Karpas-422 (cell line): ENCODE measurements at regions not wholly inside any gene's neighbourhood (a gene's known extent, or its start where the extent isn't known, plus 50 kb on each side); places are given as distances from the start of the nearest gene placed in this dataset.
A peak's percentile ranks its signal among the peaks of the same experiment; 100 is the strongest.
"Not testable (repeated sequence)": the region's sequence is repeated elsewhere in the genome, so short reads cannot be mapped to it uniquely, and the experiment has no call there.

Source experiments
- DNase-seq: peaks from one replicate; pipeline ENCODE4 v3.0.0-alpha.2; 2015
- H2AFZ ChIP-seq: fragments of 200-600 bp; sonication (generic); 2 replicates; pipeline ENCODE4 v1.6.1; 2014; ENCODE audit warnings: antibody characterized with exemption, low read length, mixed read lengths
- H3K27ac ChIP-seq: fragments of 200-600 bp; sonication (generic); 2 replicates; pipeline ENCODE4 v1.5.1; 2014; ENCODE audit warnings: mild to moderate bottlenecking, low read length, moderate library complexity
- H3K27me3 ChIP-seq: fragments of 200-600 bp; sonication (generic); 2 replicates; pipeline ENCODE4 v1.6.1; 2014; ENCODE audit warnings: low read length, mixed read lengths
- H3K36me3 ChIP-seq: fragments of 200-600 bp; sonication (generic); 2 replicates; pipeline ENCODE4 v1.6.1; 2014; ENCODE audit warnings: low read length, mixed read lengths; ENCODE audit not compliant: insufficient read depth
- H3K4me1 ChIP-seq: fragments of 200-600 bp; sonication (generic); 2 replicates; pipeline ENCODE4 v1.6.1; 2014; ENCODE audit warnings: mild to moderate bottlenecking, low read length, mixed read lengths
- H3K4me2 ChIP-seq: fragments of 200-600 bp; sonication (generic); 2 replicates; pipeline ENCODE4 v1.6.1; 2014; ENCODE audit warnings: low read length, low read depth, mild to moderate bottlenecking; ENCODE audit not compliant: poor library complexity, severe bottlenecking
- H3K4me3 ChIP-seq: fragments of 200-600 bp; sonication (generic); 2 replicates; pipeline ENCODE4 v1.5.1; 2014; ENCODE audit warnings: mild to moderate bottlenecking, antibody characterized with exemption, low read length, mixed read lengths
- H3K79me2 ChIP-seq: fragments of 200-600 bp; sonication (generic); 2 replicates; pipeline ENCODE4 v1.6.1; 2014; ENCODE audit warnings: mild to moderate bottlenecking, low read length, mixed read lengths
- H3K9ac ChIP-seq: fragments of 200-600 bp; sonication (generic); 2 replicates; pipeline ENCODE4 v1.6.0; 2014; ENCODE audit warnings: low read length
- H3K9me2 ChIP-seq: fragments of 200-600 bp; sonication (generic), shearing (Covaris generic); replicated peaks from 2 replicates; pipeline ENCODE4 v1.6.0; 2014; ENCODE audit warnings: mild to moderate bottlenecking, low read length, moderate library complexity; ENCODE audit not compliant: insufficient read depth
- H3K9me3 ChIP-seq: fragments of 300-700, 200-600 bp; sonication (generic); 2 replicates; pipeline ENCODE4 v1.6.1; 2014; ENCODE audit warnings: low read length, mixed read lengths
- H4K20me1 ChIP-seq: fragments of 200-600 bp; sonication (generic); 2 replicates; pipeline ENCODE4 v1.6.1; 2014; ENCODE audit warnings: mild to moderate bottlenecking, antibody characterized with exemption, low read length, low read depth; ENCODE audit not compliant: insufficient read depth

DNA sequence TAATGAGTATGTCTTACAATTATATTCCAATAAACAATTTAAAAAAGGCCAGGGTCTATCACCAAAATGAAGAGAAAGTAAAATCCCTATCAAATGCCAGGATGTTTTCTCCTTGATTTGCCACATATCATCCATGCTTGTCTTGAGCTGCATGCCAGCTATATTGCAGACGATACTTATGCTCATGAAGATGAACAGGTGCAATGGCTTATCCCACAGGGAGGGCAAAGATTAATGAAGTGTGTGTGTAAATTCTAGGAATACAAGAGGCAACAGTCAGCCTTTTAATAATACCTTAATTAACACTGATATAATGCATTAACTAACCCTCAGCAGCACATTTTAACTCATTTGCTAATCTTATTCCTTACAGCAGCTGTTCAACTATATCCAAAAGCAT, 850.5 kb downstream of the KCNA4 start:
- Histone ChIP-seq H3K4me1 (no peaks in the 10 kb centered on the region), H3K27ac (no peak overlapping the region), H3K9me2 (no peaks in the 10 kb centered on the region), H4K20me1 (no peaks in the 10 kb centered on the region), H3K9ac (no peak overlapping the region), H3K79me2 (no peaks in the 10 kb centered on the region), H3K4me3 (no peak overlapping the region), H3K27me3 (no peaks in the 10 kb centered on the region), H3K4me2 (no peak overlapping the region), H3K36me3 (no peaks in the 10 kb centered on the region), H3K9me3 (no peaks in the 10 kb centered on the region), H2AFZ (no peak overlapping the region)
- DNase-seq, result no peak

DNA sequence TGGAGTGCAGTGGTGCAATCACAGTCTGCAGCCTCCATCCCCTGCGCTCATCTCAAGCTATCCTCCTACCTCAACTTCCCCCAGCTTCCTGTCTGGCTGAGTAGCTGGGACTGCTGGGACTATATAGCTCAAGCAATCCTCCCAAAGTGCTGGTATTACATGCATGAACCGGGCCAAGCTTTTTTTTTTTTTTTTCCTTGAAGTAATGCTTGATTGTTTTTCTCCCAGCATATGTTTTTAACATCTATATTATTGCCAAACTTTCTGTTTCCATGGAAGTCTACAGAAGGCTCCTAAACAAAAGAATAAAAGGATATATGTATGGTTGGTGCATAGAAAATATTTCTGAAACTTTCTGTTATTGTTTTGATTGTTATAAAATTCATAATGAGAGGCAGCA, 853.6 kb downstream of the KCNA4 start:
- Histone ChIP-seq H2AFZ (no peak overlapping the region), H3K27me3 (no peaks in the 10 kb centered on the region), H3K36me3 (no peaks in the 10 kb centered on the region), H3K9me3 (no peaks in the 10 kb centered on the region), H3K4me1 (no peaks in the 10 kb centered on the region), H3K4me3 (no peak overlapping the region), H3K27ac (no peak overlapping the region), H4K20me1 (no peaks in the 10 kb centered on the region), H3K9me2 (no peaks in the 10 kb centered on the region), H3K9ac (no peak overlapping the region), H3K4me2 (no peak overlapping the region), H3K79me2 (no peaks in the 10 kb centered on the region)
- no peak for DNase-seq

DNA sequence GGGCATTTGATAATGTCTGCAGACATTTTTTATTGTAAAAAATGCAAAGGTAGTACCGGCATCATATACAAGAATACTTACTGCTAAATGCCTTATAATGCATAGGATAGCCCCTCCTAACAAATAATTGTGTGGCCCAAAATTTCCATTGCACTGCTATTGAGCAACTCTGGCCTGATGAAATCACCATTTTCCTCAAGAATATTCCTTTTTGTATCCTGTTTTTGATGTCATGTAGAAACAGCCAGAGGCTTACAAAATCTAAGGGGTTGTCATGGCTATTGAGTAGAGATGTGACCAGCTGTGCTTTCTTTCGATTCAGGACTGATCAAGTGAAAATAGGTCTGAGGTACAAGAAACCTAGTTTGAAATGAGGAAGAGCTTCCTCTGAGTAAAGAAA, 854.3 kb downstream of the KCNA4 start:
- Histone ChIP-seq H3K27ac (no peak overlapping the region), H2AFZ (no peak overlapping the region), H4K20me1 (no peaks in the 10 kb centered on the region), H3K9me3 (no peaks in the 10 kb centered on the region), H3K36me3 (no peaks in the 10 kb centered on the region), H3K9ac (no peak overlapping the region), H3K27me3 (no peaks in the 10 kb centered on the region), H3K9me2 (no peaks in the 10 kb centered on the region), H3K4me1 (no peaks in the 10 kb centered on the region), H3K79me2 (no peaks in the 10 kb centered on the region), H3K4me2 (no peak overlapping the region), H3K4me3 (no peak overlapping the region)
- no peak for DNase-seq

DNA sequence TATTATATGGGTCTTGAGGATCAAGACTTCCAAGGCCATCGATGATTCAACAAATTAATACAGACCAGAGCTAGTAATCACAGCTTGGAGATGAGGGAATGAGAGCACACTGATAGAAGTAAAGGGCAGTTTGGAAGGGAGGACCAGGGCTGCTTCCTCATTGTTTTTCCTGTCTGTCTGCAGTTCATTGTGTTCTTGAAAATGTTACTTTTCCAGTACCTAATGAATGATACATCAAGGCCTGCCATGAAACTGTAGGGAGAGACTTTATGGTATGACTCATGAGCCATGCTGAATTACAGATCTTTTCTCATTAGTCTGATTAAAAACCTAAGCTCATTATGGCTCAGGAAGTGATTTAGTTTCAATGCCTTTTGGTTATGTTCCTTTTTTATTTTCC, 855.6 kb downstream of the KCNA4 start:
- Histone ChIP-seq H2AFZ (no peak overlapping the region), H3K36me3 (no peaks in the 10 kb centered on the region), H3K9ac (no peak overlapping the region), H3K79me2 (no peaks in the 10 kb centered on the region), H3K4me3 (no peak overlapping the region), H3K27me3 (no peaks in the 10 kb centered on the region), H4K20me1 (no peaks in the 10 kb centered on the region), H3K27ac (no peak overlapping the region), H3K4me1 (no peaks in the 10 kb centered on the region), H3K9me2 (no peaks in the 10 kb centered on the region), H3K4me2 (no peak overlapping the region), H3K9me3 (no peaks in the 10 kb centered on the region)
- no peak for DNase-seq

GRCh38 chr11:29159552-29160465, 857.0 kb downstream of the KCNA4 start:
- no peaks in the 10 kb centered on the region for H4K20me1 ChIP-seq
- no peaks in the 10 kb centered on the region for H3K79me2 ChIP-seq
- no peak overlapping the region for H3K4me2 ChIP-seq
- H3K36me3 ChIP-seq, result no peaks in the 10 kb centered on the region
- no peak overlapping the region for H3K9ac ChIP-seq
- H3K4me3 ChIP-seq, result no peak overlapping the region
- no peak overlapping the region for H2AFZ ChIP-seq
- H3K27ac ChIP-seq, result no peak overlapping the region
- H3K9me3 ChIP-seq, result no peaks in the 10 kb centered on the region
- peak; percentile 79 for DNase-seq
- H3K9me2 ChIP-seq, result no peaks in the 10 kb centered on the region
- H3K4me1 ChIP-seq, result no peaks in the 10 kb centered on the region
- H3K27me3 ChIP-seq, result no peaks in the 10 kb centered on the region

DNA sequence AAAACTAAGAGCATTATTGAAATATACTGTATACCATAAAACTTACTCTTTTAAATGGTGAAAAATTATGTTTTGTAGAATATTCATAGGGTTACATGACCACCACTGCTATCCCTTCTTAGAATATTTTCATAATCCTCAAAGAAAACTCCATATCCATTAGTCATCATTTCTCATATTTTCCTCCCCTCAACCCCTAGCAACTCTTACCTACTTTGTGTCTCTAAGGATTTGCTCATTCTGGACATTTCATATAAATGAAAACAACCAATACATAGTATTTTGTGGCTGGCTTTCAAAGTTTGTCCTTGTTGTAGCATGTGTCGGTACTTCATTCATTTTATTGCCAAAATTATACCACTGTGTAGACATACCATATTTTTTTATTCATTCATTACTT, 863.8 kb downstream of the KCNA4 start:
- Histone ChIP-seq H3K9me2 (no peaks in the 10 kb centered on the region), H3K9ac (no peak overlapping the region), H3K4me3 (no peak overlapping the region), H3K36me3 (no peaks in the 10 kb centered on the region), H3K9me3 (no peaks in the 10 kb centered on the region), H4K20me1 (no peaks in the 10 kb centered on the region), H3K27ac (no peak overlapping the region), H3K4me2 (no peak overlapping the region), H3K79me2 (no peaks in the 10 kb centered on the region), H2AFZ (no peak overlapping the region), H3K4me1 (no peaks in the 10 kb centered on the region), H3K27me3 (no peaks in the 10 kb centered on the region)
- DNase-seq, result no peak

DNA sequence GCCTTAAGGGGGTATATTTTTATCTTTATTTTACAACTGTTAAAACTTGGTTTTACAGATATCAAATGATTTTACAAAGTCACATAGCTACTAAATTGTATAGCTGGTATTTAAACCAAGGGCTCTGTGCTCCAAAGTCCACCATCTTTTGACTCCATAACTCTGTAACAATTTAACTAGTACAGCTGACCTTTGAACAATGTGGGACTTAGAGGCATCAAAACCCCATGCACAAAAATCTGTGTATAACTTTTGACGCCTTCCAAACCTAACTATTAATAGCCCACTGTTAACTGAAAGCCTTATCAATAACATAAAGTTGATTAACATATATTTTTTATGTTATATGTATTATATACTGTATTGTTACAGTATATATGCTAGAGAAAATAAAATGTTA, 874.3 kb downstream of the KCNA4 start:
- not testable (repeated sequence) for H3K9ac ChIP-seq, H3K36me3 ChIP-seq, H3K4me1 ChIP-seq, H3K9me2 ChIP-seq, H3K27me3 ChIP-seq, H3K4me3 ChIP-seq, DNase-seq, H3K4me2 ChIP-seq, H3K27ac ChIP-seq, H2AFZ ChIP-seq, H3K9me3 ChIP-seq, H3K79me2 ChIP-seq, H4K20me1 ChIP-seq

- Histone ChIP-seq H2AFZ (no peak overlapping the region), H3K9me3 (no peaks in the 10 kb centered on the region), H3K4me3 (no peak overlapping the region), H3K9ac (no peak overlapping the region), H3K36me3 (no peaks in the 10 kb centered on the region), H3K9me2 (no peaks in the 10 kb centered on the region), H3K27me3 (no peaks in the 10 kb centered on the region), H3K27ac (no peak overlapping the region), H3K4me1 (no peaks in the 10 kb centered on the region), H3K79me2 (no peaks in the 10 kb centered on the region), H4K20me1 (no peaks in the 10 kb centered on the region), H3K4me2 (no peak overlapping the region)
- no peak for DNase-seq
These were observed 881.3 kb downstream of the KCNA4 start for GRCh38 chr11:29135504-29135903.
